Left hindlimb (tissue), 1 donor: ENCODE measurements at regions not wholly inside any gene's neighbourhood (a gene's known extent, or its start where the extent isn't known, plus 50 kb on each side); places are given as distances from the start of the nearest gene placed in this dataset.
"Not testable (repeated sequence)": the region's sequence is repeated elsewhere in the genome, so short reads cannot be mapped to it uniquely, and the experiment has no call there.

Source experiments
- DNase-seq: peaks from one replicate; pipeline ENCODE4 v3.0.0-alpha.2; 2018

DNA sequence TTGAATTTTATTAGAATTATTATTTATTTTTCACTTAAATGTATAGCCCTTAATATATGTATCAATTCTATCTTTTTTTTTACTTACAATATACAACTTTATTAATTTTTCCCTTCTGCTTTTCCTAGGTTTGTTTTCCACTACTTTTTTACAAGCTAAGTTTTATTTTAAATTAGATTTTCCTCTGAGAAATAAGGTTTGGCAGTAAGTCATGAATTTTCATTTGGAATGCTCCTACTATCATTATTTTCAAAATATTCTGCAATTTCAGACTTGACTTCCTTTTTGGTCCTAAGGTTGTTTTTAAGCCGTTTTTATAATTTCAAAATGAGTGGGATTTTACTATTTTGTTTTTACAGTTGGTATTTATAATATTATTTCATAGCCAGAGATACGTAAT is 222.8 kb upstream of the PIEZO2 start:
- no peak for DNase-seq

DNA sequence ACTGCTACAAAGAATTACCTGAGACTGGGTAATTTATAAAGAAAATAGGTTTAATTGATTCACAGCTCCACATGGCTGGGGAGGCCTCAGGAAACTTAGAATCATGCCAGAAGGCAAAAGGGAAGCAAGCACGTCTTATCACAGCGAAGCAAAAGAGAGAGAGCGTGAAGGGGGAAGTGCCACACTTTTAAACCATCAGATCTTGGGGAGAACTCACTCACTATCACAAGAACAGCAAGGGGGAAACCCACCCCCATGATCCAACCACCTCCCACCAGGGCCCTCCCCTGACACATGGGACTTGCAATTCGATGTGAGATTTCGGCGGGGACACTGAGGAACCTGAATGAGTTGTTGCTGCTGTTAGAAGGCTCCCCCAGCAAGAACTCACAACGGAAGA is 220.2 kb upstream of the PIEZO2 start:
- no peak for DNase-seq

DNA sequence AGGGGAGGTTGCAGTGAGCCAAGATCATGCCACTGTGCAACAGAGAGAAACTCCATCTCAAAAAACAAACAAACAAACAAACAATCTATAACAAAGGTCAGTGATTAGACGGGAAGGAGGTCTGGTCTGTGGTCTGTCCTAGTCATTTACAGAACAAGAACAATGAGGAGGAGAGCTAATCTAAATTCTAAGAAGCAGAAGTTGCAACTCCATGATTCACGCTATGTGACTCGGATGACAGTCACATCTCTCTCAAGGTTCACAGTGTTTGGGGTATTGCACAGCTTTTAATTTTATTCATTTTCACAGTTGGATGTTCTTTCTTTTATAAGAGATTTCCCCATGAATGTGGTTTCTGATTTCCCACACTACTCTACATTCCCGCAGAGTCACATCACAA is 218.7 kb upstream of the PIEZO2 start:
- DNase-seq, result no peak

DNA sequence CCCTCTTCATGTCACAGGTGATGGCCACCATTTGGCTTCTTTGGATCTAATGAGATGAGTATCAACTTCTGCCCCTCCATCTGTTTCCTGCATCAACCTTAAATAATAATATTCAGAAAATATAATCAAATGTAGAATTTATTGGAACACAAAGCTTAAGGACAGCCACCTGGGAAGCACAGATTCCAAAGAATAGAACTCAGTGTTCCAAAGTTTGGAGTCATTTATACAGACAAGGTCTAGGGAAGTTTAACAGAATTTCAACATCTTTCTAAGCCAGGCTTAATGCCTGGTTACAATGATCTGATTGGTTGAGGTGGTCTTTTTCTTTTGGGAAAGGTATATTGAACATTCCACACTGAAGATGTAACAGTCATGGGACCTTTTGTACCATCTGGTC is 218.0 kb upstream of the PIEZO2 start:
- DNase-seq, result no peak

DNA sequence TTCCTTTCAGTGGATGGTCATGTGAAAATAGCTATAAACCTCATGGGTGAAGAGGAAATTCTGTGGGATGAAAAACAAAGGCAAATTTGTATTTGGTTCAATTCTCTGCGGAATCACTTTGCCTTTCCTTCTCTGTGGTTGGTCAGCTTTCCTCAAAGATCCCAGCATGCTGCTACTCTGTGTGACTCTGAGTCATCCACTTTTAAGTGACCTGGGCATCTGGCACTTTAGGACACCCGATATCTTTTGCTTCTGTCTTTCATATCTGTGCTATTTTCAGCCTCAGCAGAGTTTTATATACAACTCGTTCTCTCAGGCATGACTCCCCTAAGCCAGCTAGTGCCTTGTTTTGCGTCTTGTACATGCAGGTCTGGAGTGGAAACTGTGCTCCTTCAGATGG is 217.0 kb upstream of the PIEZO2 start:
- no peak for DNase-seq

DNA sequence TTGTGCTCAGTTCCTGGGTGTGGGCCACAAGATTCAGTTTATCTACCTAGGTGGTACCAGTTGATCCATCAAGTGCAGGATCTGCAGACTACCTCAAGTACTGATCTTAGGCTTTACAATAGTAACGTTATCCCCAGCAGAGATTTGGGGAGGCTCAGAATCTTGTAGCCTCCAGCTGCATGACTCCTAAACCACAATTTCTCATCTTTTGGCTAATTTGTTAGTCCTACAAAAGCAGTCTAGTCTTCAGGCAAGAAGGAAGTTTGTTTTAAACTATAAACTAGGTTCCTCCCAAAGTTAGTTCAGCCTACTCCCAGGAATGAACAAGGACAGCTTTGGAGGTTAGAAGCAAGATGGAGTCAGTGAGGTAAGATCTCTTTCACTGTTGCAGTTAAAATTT is 213.5 kb upstream of the PIEZO2 start:
- DNase-seq, result no peak

DNA sequence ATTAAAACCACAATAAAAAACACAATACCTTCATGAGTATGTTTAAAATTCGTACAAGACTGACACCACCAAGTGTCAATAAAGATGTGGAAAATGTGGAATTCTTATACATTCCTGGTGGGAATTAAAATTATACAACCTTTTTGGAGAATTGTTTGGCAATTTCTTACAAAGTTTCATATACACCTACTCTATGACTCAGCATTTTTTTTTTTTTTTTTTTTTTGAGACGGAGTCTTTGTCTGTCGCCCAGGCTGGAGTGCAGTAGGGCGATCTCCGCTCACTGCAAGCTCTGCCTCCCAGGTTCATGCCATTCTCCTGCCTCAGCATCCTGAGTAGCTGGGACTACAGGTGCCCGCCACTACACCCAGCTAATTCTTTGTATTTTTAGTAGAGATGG is 212.5 kb upstream of the PIEZO2 start:
- DNase-seq, result not testable (repeated sequence)

DNA sequence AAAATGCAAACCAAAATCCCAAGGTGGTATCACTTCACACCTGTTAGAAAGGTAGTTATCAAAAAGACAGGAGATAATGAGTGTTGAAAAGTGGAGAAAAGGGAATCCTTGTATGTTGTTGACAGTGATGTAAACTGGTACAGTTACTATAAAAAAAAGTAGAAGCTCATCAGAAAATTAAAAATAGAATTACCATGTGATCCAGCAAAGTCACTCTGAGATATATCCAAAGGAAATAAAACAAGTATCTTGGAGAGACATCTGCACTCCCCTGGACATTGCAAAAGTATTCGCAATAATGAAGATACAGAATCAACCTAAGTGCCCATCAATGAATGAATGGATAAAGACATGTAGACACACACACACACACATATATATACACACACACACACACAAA is 208.3 kb upstream of the PIEZO2 start:
- no peak for DNase-seq

DNA sequence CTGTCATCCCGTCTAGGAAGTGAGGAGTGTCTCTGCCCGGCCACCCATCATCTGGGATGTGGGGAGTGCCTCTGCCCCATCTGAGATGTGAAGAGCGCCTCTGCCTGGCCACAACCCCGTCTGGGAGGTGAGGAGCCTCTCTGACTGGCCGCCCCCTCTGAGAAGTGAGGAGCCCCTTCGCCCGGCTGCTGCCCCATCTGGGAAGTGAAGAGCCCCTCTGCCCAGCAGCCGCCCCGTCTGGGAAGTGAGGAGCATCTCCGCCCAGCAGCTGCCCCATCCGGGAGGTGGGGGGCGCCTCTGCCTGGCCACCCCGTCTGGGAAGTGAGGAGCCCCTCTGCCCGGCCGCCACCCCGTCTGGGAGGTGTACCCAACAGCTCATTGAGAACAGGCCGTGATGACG is 195.2 kb upstream of the PIEZO2 start:
- not testable (repeated sequence) for DNase-seq

DNA sequence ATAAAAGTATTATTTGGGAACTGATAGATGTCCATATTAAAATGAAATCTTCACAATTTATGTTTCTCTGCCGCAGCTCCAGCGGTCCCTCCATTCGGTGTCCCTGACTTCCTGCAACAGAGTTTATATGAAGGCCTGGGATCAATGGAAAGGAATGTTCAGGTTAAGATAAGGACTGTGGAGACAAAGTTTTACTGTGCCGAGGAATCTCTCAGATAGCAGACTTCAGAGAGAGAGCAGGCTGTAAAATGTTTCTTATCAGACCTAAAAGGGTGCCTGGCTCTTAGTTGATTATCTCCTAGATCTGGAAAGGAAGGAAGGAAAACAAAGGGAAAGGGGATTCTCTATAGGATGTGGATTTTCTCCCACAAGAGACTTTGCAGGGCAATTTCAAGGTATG is 193.7 kb upstream of the PIEZO2 start:
- no peak for DNase-seq

DNA sequence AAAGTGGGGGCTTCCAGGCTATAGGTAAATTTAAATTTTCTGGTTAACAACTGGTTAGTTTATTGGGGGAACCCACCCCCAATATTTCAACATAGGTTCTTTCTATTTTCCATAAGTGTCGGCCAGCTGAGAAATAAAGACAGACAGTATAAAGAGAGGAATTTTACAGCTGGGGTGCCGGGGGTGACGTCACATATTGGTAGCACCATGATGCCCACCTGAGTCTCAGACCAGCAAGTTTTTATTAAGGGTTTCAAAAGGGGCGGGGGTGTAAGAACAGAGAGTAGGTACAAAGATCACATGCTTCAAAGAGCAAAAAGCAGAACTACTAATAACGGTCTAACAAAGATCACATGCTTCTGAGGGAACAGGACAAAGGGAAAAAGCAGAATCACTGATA is 192.7 kb upstream of the PIEZO2 start:
- not testable (repeated sequence) for DNase-seq

DNA sequence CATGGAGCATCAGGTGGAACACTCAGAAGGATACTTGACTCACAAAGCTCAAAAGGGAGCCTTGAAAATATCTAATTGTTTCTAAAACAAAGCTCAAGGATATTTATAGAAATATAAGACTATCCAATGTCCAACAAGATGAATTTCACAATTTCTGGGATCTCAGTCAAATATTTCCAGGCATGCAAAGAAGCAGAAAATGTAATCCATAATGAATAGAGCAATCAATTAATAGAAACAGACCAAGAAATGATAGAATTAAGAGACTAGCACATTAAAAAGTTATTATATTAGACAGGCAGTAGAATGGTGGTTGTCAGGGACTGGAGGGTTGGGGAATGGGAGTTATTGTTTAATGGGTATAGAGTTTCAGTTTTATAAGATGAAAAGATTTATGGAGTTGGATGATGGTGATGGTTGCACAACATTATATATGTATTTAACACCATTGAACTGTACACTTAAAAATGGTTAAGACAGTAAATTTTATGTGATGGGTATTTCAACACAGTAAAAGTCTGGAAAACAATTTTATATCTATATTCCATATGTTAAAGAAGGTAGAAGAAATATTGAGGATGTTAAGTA is 189.9 kb upstream of the PIEZO2 start:
- no peak for DNase-seq

DNA sequence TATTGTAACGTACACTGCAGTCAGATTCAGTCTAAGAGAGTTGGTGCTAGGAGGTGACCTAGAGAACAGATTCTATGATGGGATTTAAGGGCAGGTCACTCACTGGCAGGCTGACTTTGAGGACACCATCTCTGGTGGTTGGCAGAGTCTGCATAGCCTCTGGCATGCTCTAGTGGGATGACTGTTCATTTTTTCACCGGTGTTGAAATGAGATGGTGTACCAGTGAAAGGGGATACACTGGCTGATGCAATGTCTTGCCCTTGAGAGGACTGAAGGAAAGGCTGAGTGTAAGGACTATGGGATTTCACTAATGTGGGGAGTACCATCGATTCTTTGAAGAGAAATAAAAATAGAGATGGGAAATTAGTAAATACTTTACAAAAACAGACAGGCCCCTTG is 186.9 kb upstream of the PIEZO2 start:
- DNase-seq, result no peak

DNA sequence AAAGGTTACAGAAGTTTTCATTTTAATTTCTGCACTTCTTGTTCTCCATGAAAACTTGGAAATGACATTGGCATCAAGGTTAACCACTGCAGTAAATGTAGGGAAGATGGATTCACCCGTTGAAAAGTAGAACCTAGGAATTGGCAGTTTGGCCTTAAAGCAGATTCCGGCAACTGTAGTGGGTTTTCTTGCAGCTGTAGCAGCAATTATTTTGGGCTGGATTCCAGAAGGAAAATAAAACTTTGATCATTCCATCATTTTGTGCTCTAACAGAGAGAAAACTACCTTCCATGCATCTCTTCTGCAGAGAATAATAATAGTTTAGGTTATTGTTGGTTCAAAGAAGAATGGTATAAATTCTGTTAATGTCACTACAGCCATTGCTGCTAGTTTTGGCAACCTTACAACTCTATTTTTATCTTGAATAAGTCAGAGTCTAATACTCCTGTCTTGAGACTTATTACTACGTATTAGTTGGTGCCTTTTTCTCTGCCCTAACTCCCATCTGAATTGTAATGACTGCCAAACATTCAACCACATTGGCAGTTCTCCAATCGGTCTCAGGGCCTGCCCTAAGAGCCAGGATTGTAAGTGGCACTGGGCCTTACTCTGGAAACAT is 178.1 kb upstream of the PIEZO2 start:
- DNase-seq, result no peak

DNA sequence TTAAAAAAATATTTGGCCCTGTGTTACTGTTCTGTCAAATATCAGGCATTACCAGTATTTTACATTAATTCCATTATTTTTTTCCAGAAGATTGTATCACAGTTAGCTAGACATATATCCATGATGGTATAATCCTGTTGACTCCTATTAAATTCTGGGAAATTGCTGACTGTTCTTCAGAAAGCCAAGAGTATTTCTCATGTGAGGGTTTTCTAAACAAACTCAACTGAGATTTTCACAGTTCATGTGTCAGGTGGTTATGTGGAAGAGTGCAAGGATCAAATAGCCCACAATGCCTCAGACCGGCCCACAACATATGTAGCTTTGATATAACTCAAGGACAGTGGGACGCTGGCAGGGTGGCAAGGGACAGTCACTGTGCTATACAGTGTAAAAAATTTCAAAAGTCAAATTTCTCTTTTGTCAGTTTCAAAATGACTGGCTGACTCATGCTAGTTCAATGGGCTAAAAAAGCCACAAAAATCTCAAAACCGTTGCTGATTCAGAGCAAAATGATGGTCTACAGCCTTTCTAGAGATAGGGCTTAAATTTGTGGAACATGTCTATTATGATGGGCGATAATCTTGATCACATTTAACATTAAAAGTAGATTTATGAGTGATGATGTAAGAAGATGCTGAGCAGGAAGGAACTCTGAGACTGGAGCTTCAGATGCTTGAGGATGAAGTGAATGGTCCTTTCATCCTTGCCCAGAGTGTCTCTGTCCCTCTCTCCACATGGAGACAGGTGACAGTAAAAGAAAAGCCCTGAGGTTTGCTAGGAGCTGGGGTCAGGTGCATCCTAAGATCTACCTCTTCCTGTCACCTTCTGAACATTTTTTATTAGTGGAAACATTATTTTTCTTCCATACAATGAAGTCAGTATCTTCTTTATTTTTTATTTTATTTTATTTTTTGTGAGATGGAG is 175.8 kb upstream of the PIEZO2 start:
- DNase-seq, result no peak

DNA sequence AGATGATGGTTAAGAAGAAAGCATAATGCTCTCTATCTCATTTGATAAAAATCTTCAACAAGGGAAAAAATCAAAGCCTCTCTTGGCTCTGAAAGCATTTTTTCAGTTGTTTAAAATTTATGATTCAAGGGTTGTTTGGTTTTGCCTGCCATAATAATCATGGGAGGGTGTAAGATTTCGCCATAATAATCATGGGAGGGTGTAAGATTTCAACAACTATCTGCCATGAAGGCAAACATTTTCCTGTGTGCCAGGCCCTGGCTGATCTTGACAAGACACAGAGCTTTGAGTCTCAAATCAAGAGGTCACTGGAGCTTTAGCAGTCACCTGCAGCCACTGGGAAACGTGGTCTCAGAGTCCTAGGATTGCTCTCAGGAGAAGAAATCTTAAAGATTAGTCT is 175.1 kb upstream of the PIEZO2 start:
- DNase-seq, result no peak

DNA sequence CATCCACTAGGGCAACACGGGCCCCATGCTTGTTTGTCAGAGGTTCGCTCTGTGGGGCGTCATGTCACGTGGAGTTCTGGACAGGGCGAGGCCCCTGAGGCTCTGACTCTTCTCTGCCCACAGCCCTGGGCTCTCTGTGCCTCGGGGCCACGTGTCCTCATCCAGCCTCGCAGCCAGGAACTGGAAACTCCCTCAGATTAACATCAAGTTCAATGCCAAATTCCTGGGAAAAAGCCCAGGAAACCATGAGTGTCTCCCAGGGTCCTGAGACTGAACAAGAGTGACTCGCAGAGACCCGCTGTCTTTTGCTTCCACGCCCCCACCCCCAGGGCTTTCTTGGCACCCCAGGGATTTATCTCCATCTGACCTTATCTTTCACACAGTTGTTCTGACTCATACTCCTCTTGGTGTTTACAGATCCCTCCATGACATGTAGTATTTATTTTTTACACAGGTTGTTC is 174.0 kb upstream of the PIEZO2 start:
- no peak for DNase-seq

DNA sequence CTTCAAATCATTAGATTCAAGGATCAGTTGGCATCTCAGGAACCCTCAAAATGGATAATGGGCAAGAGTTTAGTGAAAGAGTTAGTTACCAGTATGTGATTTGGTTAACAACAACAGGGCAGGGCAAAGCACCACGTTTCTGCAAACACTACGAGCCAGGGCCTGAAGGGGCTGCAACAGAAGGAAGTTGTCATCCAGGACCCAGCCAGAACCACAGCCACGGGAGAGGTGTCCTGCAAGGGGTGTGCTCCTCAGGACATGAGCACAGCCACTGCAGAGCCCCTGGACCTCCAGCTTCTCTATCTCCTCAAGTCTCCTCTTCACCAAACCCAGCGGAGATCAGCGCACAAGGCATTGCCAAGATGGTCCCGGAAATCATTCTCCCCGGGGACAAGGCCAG is 173.3 kb upstream of the PIEZO2 start:
- DNase-seq, result no peak

DNA sequence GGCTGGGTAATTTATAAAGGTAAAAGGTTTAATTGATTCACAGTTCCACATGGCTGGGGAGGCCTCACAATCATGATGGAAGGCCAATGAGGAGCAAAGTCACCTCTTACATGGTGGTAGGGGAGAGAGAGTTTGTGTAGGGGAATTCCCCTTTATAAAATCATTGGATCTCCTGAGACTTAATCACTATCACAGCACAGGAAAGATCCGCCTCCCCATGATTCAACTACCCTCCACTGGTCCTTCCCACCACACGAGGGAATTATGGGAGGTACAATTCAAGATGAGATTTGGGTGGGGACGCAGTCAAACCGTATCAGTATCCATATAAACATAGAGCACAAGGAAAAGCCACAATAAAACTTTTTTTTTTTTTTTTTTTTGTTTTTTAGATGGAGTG is 172.6 kb upstream of the PIEZO2 start:
- no peak for DNase-seq

DNA sequence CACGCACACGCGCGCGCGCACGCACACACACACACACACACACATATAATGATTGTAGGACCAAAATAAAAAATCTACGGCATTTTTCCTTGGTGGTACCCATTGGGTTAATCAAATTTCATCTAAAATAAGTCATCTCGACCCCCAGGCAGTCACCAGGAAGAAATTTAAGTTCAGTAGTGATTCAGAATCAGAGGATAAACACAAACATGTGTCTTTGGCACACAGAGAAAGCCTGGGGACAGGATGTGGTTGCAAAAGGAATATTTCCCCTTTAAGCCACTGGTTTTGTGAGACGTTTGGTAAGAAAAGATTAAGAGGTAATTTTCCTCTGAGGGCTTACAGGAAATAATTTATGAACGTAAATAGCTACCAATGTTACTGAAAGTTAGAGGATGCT is 171.6 kb upstream of the PIEZO2 start:
- no peak for DNase-seq

DNA sequence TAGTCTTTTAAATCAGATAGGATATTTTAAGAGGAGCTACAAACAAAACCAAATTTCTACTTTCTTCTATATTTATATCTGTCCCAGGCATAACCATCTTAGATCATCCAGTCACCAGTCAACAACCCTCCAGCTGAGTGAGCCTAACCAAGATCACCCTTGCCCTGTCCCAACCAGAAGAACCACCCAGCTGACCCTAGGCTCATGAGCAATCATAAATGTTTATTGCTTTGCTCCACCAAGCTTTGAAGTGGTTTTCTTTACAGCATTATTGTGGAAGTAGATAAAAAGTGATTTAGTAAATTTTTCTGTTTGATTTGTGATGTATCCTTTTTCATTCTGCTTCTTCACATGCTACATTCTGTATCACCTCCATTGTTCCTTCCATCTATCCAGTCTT is 167.2 kb upstream of the PIEZO2 start:
- no peak for DNase-seq

DNA sequence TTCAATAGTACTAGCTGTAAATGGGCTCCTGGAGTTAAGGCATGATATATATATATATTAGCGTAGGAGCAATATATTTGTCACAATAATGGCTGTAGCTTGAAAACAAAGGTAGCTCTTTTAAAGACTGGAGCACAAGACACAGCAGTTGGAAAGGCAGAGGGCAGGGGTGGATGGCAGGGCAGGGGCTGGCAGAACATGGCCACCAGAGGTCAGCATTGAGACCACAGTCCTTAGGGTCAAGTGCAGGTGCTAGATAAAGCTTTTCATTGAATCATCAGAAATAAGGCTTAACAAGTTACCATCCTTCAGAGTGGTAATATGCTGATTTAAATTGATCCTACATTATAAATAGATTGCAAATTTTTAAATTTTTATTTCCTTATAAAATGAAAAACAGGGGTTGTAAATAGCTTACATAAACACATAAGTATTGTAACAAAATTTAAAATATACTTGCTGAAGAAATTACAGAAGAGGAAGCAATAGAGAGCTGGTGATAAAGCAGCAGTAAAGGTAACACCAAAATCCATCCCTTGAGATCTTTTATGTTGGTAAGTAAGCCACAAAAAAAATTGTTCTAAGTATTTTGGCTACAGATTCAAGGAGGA is 161.2 kb upstream of the PIEZO2 start:
- DNase-seq, result no peak

DNA sequence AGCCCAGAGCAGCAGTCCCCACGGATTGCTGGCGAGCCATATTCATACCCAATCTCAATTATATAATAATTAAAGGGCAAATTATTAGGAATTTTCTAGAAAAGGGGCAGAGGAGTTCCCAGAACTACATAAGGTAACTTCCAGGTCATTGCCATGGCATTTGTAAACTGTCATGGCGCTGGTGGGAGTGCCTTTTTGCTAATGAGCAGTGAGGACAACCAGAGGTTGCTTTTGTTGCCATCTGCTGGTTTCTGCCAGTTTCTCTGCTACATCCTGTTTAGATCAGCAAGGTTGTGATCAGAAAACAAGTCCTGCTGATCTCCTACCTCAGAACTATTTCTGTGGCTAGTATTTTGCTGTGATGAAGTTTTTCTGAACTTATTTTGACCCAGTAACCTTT is 159.8 kb upstream of the PIEZO2 start:
- no peak for DNase-seq

DNA sequence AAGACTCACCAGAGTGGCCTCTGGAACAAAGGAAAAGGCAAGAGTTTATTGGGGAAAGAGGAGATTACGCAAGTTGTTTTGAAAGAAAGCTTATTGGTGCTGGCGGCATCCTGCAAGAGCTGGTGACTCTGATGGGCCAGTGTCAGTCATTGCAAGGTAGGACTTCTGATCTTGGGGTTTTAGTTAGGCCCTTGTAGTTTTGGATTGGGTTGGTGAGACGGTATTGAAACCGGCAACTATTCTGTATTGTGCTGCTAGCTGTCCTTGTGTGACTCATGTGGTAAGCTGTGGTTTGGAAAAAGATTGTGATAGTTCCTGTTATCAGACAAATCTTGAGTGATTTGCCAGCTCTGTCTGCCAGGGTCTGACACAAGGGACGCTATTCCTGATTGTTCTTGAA is 159.1 kb upstream of the PIEZO2 start:
- DNase-seq, result no peak
